ENCODE measurements at regions not wholly inside any gene's neighbourhood (a gene's known extent, or its start where the extent isn't known, plus 50 kb on each side); places are given as distances from the start of the nearest gene placed in this dataset.

DNA sequence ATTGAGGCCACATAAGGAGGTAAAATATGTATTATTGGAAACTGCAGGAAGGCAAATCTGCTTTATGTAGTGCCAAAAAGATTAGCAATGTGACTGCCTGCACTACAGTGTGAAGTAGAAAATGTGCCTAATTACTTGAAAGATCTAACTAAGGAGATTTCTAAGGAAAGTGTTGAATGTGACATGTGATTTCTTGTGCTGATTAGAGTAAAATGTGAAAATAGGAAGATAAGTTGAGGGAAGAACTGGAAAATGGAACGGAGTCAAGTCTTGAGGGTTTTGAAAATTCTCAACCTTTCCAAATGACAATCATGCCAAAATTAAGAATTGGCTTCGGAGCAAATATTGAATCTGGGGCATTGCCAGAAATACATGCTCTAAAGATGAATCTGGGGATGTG lies 209.5 kb upstream of the SPOCK3 start:
- DNase-seq (ENCODE audit: low read depth), result no peak
- TF ChIP-seq, protein P1, sequence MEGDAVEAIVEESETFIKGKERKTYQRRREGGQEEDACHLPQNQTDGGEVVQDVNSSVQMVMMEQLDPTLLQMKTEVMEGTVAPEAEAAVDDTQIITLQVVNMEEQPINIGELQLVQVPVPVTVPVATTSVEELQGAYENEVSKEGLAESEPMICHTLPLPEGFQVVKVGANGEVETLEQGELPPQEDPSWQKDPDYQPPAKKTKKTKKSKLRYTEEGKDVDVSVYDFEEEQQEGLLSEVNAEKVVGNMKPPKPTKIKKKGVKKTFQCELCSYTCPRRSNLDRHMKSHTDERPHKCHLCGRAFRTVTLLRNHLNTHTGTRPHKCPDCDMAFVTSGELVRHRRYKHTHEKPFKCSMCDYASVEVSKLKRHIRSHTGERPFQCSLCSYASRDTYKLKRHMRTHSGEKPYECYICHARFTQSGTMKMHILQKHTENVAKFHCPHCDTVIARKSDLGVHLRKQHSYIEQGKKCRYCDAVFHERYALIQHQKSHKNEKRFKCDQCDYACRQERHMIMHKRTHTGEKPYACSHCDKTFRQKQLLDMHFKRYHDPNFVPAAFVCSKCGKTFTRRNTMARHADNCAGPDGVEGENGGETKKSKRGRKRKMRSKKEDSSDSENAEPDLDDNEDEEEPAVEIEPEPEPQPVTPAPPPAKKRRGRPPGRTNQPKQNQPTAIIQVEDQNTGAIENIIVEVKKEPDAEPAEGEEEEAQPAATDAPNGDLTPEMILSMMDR (IDR thresholded peaks at IDR 0.05; ENCODE audit: low read depth, low read length, missing control alignments), result no peak
- in situ Hi-C loops (cut with HindIII; ENCODE audit: low sequenced_read_pairs), result no loop called here
- no peak overlapping the region for H3K4me3 ChIP-seq (ENCODE audit: low read depth, low read length)

DNA sequence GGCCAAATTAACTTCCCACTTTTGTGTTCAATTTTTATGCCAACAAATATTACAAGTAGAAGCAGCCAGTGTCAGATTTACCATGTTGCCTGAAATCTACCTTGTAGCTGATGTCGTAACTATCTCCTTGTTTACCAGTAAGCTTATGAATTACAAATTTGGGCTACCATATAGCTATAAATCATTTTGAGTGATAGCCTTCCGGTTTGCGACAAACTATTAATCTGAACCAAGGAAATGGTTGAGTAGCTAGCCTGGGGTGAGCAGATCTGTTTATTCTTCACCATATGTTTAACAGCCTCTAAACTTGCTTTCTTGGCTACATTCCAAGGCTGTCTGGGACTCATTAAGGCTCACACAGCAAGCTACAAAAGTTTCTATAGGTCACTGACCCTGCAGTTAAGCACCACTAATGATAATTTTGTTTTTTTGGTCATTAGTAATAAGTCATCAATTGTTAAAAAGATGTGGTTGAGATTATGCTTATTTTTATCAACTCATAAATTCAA lies 218.7 kb upstream of the SPOCK3 start:
- TF ChIP-seq, protein P1 (IDR thresholded peaks at IDR 0.05; ENCODE audit: low read depth, low read length, missing control alignments), result no peak
- no peak overlapping the region for H3K4me3 ChIP-seq (ENCODE audit: low read depth, low read length)
- in situ Hi-C loops (cut with HindIII; ENCODE audit: low sequenced_read_pairs), result no loop called here
- DNase-seq (ENCODE audit: low read depth), result no peak

DNA sequence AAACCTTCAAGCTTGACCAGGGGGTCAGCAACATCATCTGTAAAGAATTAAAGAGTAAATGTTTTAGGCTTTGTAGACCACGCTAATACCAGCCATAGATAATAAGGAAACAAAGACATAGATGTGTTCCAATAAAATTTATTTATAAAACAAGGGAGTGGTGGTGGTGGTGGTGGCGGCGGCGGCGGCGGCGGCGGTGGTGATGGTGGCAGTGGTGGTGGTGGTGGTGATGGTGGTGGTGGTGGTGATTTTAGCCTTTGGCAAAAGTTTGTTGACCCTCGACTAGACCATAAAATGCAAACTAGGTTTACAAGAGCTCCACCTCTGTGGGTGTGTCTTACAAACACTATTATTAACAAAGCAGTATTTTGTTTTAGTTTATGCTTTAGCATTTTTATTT lies 222.3 kb upstream of the SPOCK3 start:
- H3K4me3 ChIP-seq (ENCODE audit: low read depth, low read length), result no peak overlapping the region
- no peak for DNase-seq (ENCODE audit: low read depth)
- TF ChIP-seq, protein P1 (IDR thresholded peaks at IDR 0.05; ENCODE audit: low read depth, low read length, missing control alignments), result no peak
- in situ Hi-C loops (cut with HindIII; ENCODE audit: low sequenced_read_pairs), result no loop called here

DNA sequence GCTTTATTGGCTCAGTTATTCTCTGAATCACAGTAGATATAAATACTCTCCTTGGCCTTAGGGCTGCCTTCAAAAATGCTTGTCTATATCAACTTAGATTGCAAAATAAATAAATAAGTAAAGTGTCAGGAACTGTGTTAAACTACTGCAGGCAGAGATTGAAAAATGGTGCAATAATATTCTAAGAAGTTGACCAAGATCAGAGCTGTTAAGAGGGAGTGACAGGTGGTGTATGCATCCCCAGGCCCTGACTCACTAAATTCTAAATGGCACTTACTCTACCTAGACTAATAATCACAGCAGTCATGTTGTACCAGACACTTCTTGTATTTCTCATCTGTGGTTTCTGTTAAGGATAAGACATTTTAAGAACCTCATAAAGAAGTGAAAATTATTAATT lies 235.1 kb upstream of the SPOCK3 start:
- no peak overlapping the region for H3K4me3 ChIP-seq (ENCODE audit: low read depth, low read length)
- TF ChIP-seq, protein P1 (IDR thresholded peaks at IDR 0.05; ENCODE audit: low read depth, low read length, missing control alignments), result no peak
- DNase-seq (ENCODE audit: low read depth), result no peak
- in situ Hi-C loops (cut with HindIII; ENCODE audit: low sequenced_read_pairs), result no loop called here

DNA sequence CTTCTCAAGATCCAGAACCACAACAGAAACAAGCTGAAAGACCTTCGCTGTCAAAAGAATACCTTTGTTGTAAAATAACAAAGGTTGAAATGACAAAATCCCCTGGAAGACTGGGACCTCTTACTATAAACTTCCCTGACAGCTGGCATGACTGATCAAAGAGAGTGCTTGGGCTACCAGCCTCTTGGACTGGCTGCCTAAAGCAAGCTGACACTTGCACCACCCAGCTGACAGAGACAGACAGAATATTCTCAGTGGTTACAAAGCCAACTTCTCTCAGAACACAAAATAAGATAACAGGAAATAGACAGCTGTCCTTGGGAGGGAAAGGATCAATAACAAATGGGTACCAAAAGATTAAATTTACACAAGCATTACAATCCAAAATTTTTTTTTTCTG lies 241.7 kb upstream of the SPOCK3 start:
- TF ChIP-seq, protein P1 (IDR thresholded peaks at IDR 0.05; ENCODE audit: low read depth, low read length, missing control alignments), result no peak
- no peak overlapping the region for H3K4me3 ChIP-seq (ENCODE audit: low read depth, low read length)
- DNase-seq (ENCODE audit: low read depth), result no peak
- in situ Hi-C loops (cut with HindIII; ENCODE audit: low sequenced_read_pairs), result no loop called here

DNA sequence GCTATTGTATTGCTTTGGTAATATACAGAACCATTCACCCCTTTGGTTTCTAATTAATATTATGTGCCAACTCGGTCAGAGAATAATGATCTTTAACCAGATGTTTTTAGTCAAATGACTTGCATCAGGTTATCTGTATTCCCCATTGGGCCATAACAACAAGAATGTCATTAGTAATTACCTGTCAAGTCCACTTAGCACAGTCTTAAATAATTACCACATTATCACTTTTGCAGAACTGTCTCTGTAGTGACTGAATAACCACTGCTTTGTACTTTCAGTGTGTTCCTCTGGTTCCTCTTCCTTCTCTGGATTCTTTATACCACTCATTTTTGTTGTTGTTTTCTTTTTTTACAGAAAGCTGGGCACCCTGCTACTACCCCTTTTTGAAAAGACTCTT lies 257.7 kb upstream of the SPOCK3 start:
- no peak for DNase-seq (ENCODE audit: low read depth)
- TF ChIP-seq, protein P1 (IDR thresholded peaks at IDR 0.05; ENCODE audit: low read depth, low read length, missing control alignments), result no peak
- no peak overlapping the region for H3K4me3 ChIP-seq (ENCODE audit: low read depth, low read length)
- in situ Hi-C loops (cut with HindIII; ENCODE audit: low sequenced_read_pairs), result no loop called here

DNA sequence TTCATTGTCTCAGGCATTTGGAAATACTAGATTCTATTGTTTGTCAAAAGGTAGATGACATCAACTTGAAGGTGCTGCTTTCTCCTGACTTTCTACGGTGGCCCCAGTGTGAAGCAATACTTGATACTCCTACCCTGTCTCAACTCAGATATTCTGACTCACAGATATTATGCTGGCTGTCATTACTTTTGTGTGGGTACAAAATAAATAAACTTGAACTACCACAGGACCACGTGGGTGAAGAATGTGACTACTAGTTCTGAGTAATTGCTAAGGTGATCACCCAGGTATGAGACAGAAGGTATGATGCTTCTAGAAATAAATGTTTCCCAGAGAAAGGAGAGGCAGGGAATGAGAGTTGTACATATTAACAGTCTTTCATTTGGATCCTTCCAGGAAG lies 275.3 kb upstream of the SPOCK3 start:
- in situ Hi-C loops (cut with HindIII; ENCODE audit: low sequenced_read_pairs), result no loop called here
- H3K4me3 ChIP-seq (ENCODE audit: low read depth, low read length), result no peak overlapping the region
- TF ChIP-seq, protein P1 (IDR thresholded peaks at IDR 0.05; ENCODE audit: low read depth, low read length, missing control alignments), result no peak
- DNase-seq (ENCODE audit: low read depth), result no peak

Data from astrocyte of the cerebellum (primary cell).